GM23338 (cell line): ENCODE measurements at regions not wholly inside any gene's neighbourhood (a gene's known extent, or its start where the extent isn't known, plus 50 kb on each side); places are given as distances from the start of the nearest gene placed in this dataset.

Experiments
- ATAC-seq: fragments of 200-7000 bp; cut with Tn5 transposase; 3 replicates; pipeline ENCODE4 v1.9.1; 2020
- DNase-seq: peaks from one replicate; pipeline ENCODE4 v3.0.0-alpha.2; 2015; ENCODE audit warnings: low spot score
- H2AFZ ChIP-seq: fragments of 200-600 bp; sonication (generic); 2 replicates; pipeline ENCODE4 v1.8.0; 2016; ENCODE audit warnings: antibody characterized with exemption, mild to moderate bottlenecking, moderate library complexity
- H3F3A ChIP-seq: fragments of 200-600 bp; sonication (generic); replicated peaks from 2 replicates; pipeline ENCODE4 v1.8.0; 2017; ENCODE audit warnings: antibody characterized with exemption, mixed run types, low read depth
- H3K27ac ChIP-seq: fragments of 200-600 bp; sonication (generic); 2 replicates; pipeline ENCODE4 v1.6.1; 2016; ENCODE audit warnings: low read depth
- H3K27me3 ChIP-seq: fragments of 200-600 bp; sonication (generic); 2 replicates; pipeline ENCODE4 v1.8.0; 2016; ENCODE audit warnings: mild to moderate bottlenecking, mixed run types, moderate library complexity; ENCODE audit not compliant: insufficient read depth
- H3K36me3 ChIP-seq: fragments of 200-600 bp; sonication (generic); 2 replicates; pipeline ENCODE4 v1.8.0; 2016; ENCODE audit warnings: mild to moderate bottlenecking; ENCODE audit not compliant: insufficient read depth
- H3K4me1 ChIP-seq: fragments of 200-600 bp; sonication (generic); 2 replicates; pipeline ENCODE4 v1.8.0; 2016; ENCODE audit warnings: mild to moderate bottlenecking, moderate library complexity; ENCODE audit not compliant: insufficient read depth
- H3K4me2 ChIP-seq: fragments of 200-600 bp; sonication (generic); 2 replicates; pipeline ENCODE4 v1.7.1; 2017; ENCODE audit warnings: mixed run types
- H3K4me3 ChIP-seq: fragments of 200-600 bp; sonication (generic); 2 replicates; pipeline ENCODE4 v1.6.1; 2016; ENCODE audit warnings: mixed run types
- H3K79me2 ChIP-seq: fragments of 200-600 bp; sonication (generic); replicated peaks from 2 replicates; pipeline ENCODE4 v1.8.0; 2017; ENCODE audit warnings: mild to moderate bottlenecking; ENCODE audit not compliant: insufficient read depth
- H3K9me2 ChIP-seq: fragments of 200-600 bp; sonication (generic); 2 replicates; pipeline ENCODE4 v1.8.0; 2017; ENCODE audit not compliant: insufficient read depth
- H4K20me1 ChIP-seq: fragments of 200-600 bp; sonication (generic); replicated peaks from 2 replicates; pipeline ENCODE4 v1.8.0; 2017; ENCODE audit warnings: mild to moderate bottlenecking; ENCODE audit not compliant: insufficient read depth
- H3K27ac Mint-ChIP-seq: 2 replicates; pipeline ENCODE4 v1.8.0; 2020; ENCODE audit warnings: inconsistent platforms, mild to moderate bottlenecking, moderate library complexity, mixed read lengths
- H3K27me3 Mint-ChIP-seq: 3 replicates; pipeline ENCODE4 v1.8.0; 2022; ENCODE audit warnings: low read depth, mild to moderate bottlenecking, moderate library complexity, mixed read lengths, inconsistent platforms; ENCODE audit not compliant: insufficient read depth, poor library complexity
- H3K36me3 Mint-ChIP-seq: 3 replicates; pipeline ENCODE4 v1.8.0; 2021; ENCODE audit warnings: low read depth, mild to moderate bottlenecking, inconsistent platforms, moderate library complexity, mixed read lengths
- H3K4me1 Mint-ChIP-seq: 3 replicates; pipeline ENCODE4 v1.8.0; 2020; ENCODE audit warnings: mild to moderate bottlenecking, inconsistent platforms, mixed read lengths
- H3K4me3 Mint-ChIP-seq: 3 replicates; pipeline ENCODE4 v1.8.0; 2021; ENCODE audit warnings: moderate library complexity, mild to moderate bottlenecking, inconsistent platforms, mixed read lengths
- H3K9me3 Mint-ChIP-seq: 3 replicates; pipeline ENCODE4 v1.8.0; 2020; ENCODE audit warnings: moderate library complexity, mild to moderate bottlenecking, inconsistent platforms, mixed read lengths
- CREB1 ChIP-seq: fragments of 250-450 bp; sonication (Bioruptor Pico); IDR thresholded peaks from 2 replicates; pipeline ENCODE4 v1.5.0; 2020; ENCODE audit warnings: low read depth, mild to moderate bottlenecking, moderate library complexity
- CTCF ChIP-seq, 2 experiments: fragments of 200-600 bp in 1 of 2; sonication (generic) in 1 of 2; conservative IDR thresholded peaks; 2 replicates each; pipeline versions ENCODE4 v1.5.1 to v1.6.1; 2016 to 2017; ENCODE audit warnings: antibody characterized with exemption in 2 of 2, low read depth in 2 of 2, mild to moderate bottlenecking in 2 of 2, moderate library complexity in 1 of 2
- ETS1 ChIP-seq: IDR thresholded peaks from 2 replicates; pipeline ENCODE4 v1.6.1; 2016; ENCODE audit warnings: antibody characterized with exemption
- EZH2 ChIP-seq: fragments of 200-600 bp; sonication (generic); IDR thresholded peaks from one replicate; pipeline ENCODE4 v1.8.0; 2017; ENCODE audit warnings: antibody characterized with exemption, mild to moderate bottlenecking, low read depth; ENCODE audit not compliant: unreplicated experiment
- EZH2phosphoT487 ChIP-seq: fragments of 200-600 bp; sonication (generic); IDR thresholded peaks from one replicate; pipeline ENCODE4 v1.8.1; 2018; ENCODE audit warnings: antibody characterized with exemption; ENCODE audit not compliant: unreplicated experiment
- JUNB ChIP-seq: IDR thresholded peaks from one replicate; pipeline ENCODE4 v1.6.1; 2016; ENCODE audit warnings: antibody characterized with exemption; ENCODE audit not compliant: unreplicated experiment
- NANOG ChIP-seq: IDR thresholded peaks from 2 replicates; pipeline ENCODE4 v1.6.1; 2016; ENCODE audit warnings: antibody characterized with exemption, borderline replicate concordance
- POLR2AphosphoS5 ChIP-seq: IDR thresholded peaks from 2 replicates; pipeline ENCODE4 v1.6.1; 2016; ENCODE audit warnings: antibody characterized with exemption, low read depth
- STAT1 ChIP-seq: IDR thresholded peaks from one replicate; pipeline ENCODE4 v1.6.1; 2016; ENCODE audit warnings: antibody characterized with exemption; ENCODE audit not compliant: unreplicated experiment
- ZNF114 ChIP-seq: fragments of 250-450 bp; sonication (Bioruptor Pico); IDR thresholded peaks from 2 replicates; pipeline ENCODE4 v1.5.0; 2020; ENCODE audit warnings: mild to moderate bottlenecking, moderate library complexity
- ZNF331 ChIP-seq: fragments of 250-450 bp; sonication (Bioruptor Pico); IDR thresholded peaks from 2 replicates; pipeline ENCODE4 v1.5.0; 2020; ENCODE audit warnings: low read depth, mild to moderate bottlenecking, moderate library complexity
- ZNF462 ChIP-seq: fragments of 250-450 bp; sonication (Bioruptor Pico); IDR thresholded peaks from 2 replicates; pipeline ENCODE4 v1.5.0; 2020; ENCODE audit warnings: mild to moderate bottlenecking, moderate library complexity
- TF ChIP-seq, protein P1 (sequence below): IDR thresholded peaks from one replicate; pipeline ENCODE4 v1.6.1; 2018; ENCODE audit warnings: antibody characterized with exemption; ENCODE audit not compliant: unreplicated experiment

GRCh38 chrX:69398881-69399280 is 105.2 kb upstream of the NALF2 start:
- no peak overlapping the region for H3K4me3 ChIP-seq
- no peak overlapping the region for H3K27ac ChIP-seq
- H2AFZ ChIP-seq, result no peak overlapping the region
- no peaks in the 10 kb centered on the region for H3K9me2 ChIP-seq
- Mint-ChIP-seq H3K4me3 (no peak overlapping the region), H3K36me3 (no peaks in the 10 kb centered on the region), H3K9me3 (no peaks in the 10 kb centered on the region), H3K27ac (no peak overlapping the region), H3K27me3 (peaks cover 7% of the 10 kb centered on the region), H3K4me1 (peaks cover 17% of the 10 kb centered on the region)
- H3K36me3 ChIP-seq, result no peaks in the 10 kb centered on the region
- no peak overlapping the region for H3K4me2 ChIP-seq
- no peak for ATAC-seq
- TF ChIP-seq JUNB (no peak), STAT1 (no peak), POLR2AphosphoS5 (no peak), ZNF331 (CRISPR knock-in tag) (no peak), CREB1 (CRISPR knock-in tag) (no peak), EZH2phosphoT487 (no peak), EZH2 (no peak), ZNF114 (no peak), ZNF462 (CRISPR knock-in tag) (no peak), NANOG (no peak), ETS1 (no peak), CTCF (conservative IDR thresholded peaks at IDR 0.05; ENCODE audit: low read depth in 2 of 2) (no peak)
- TF ChIP-seq, protein P1, sequence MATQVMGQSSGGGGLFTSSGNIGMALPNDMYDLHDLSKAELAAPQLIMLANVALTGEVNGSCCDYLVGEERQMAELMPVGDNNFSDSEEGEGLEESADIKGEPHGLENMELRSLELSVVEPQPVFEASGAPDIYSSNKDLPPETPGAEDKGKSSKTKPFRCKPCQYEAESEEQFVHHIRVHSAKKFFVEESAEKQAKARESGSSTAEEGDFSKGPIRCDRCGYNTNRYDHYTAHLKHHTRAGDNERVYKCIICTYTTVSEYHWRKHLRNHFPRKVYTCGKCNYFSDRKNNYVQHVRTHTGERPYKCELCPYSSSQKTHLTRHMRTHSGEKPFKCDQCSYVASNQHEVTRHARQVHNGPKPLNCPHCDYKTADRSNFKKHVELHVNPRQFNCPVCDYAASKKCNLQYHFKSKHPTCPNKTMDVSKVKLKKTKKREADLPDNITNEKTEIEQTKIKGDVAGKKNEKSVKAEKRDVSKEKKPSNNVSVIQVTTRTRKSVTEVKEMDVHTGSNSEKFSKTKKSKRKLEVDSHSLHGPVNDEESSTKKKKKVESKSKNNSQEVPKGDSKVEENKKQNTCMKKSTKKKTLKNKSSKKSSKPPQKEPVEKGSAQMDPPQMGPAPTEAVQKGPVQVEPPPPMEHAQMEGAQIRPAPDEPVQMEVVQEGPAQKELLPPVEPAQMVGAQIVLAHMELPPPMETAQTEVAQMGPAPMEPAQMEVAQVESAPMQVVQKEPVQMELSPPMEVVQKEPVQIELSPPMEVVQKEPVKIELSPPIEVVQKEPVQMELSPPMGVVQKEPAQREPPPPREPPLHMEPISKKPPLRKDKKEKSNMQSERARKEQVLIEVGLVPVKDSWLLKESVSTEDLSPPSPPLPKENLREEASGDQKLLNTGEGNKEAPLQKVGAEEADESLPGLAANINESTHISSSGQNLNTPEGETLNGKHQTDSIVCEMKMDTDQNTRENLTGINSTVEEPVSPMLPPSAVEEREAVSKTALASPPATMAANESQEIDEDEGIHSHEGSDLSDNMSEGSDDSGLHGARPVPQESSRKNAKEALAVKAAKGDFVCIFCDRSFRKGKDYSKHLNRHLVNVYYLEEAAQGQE, result no peak
- H3K4me1 ChIP-seq, result no peaks in the 10 kb centered on the region; the same call in 1 of the 2 replicates
- DNase-seq, result no peak
- H3K27me3 ChIP-seq, result no peaks in the 10 kb centered on the region
- no peaks in the 10 kb centered on the region for H3F3A ChIP-seq
- H4K20me1 ChIP-seq, result no peaks in the 10 kb centered on the region
- no peaks in the 10 kb centered on the region for H3K79me2 ChIP-seq
